Ovary (tissue), 3 donors: ENCODE measurements at regions not wholly inside any gene's neighbourhood (a gene's known extent, or its start where the extent isn't known, plus 50 kb on each side); places are given as distances from the start of the nearest gene placed in this dataset.

ENCODE experiments used
- POLR2A ChIP-seq: fragments of 450-650 bp; IDR thresholded peaks from one replicate; pipeline ENCODE4 v1.6.1; 2017; ENCODE audit warnings: antibody characterized with exemption, mild to moderate bottlenecking, moderate library complexity
- TF ChIP-seq, protein P1 (sequence below), 3 donors: fragments of 450-650 bp in 2 of 3; fragments of 200-600 bp in 1 of 3; IDR thresholded peaks; one replicate each; pipeline versions ENCODE4 v1.5.1 to v1.8.0; 2016 to 2022; ENCODE audit warnings: antibody characterized with exemption in 3 of 3, mild to moderate bottlenecking in 1 of 3
- donor health status: DM: no; HTN: no; CAD: no.

DNA sequence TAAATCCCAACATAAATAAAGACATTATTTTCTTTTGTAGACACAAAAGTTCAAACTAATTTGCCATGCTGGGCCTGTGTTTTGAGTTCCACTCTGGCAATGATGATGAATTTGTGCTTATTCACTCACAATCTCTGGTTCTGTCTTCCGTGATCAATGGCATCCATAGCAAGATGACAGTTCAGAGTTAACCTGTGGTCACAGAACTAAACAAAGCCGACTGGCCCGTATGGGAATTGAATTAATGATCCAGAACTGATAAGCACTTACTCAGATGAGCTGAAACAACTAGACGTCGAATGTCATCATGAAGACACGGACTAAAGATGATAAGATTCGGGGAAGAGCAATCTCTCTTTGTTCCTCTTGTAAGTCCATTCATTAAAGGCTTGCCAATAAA lies 81.6 kb downstream of the CAPZA3 start:
- TF ChIP-seq, protein P1, sequence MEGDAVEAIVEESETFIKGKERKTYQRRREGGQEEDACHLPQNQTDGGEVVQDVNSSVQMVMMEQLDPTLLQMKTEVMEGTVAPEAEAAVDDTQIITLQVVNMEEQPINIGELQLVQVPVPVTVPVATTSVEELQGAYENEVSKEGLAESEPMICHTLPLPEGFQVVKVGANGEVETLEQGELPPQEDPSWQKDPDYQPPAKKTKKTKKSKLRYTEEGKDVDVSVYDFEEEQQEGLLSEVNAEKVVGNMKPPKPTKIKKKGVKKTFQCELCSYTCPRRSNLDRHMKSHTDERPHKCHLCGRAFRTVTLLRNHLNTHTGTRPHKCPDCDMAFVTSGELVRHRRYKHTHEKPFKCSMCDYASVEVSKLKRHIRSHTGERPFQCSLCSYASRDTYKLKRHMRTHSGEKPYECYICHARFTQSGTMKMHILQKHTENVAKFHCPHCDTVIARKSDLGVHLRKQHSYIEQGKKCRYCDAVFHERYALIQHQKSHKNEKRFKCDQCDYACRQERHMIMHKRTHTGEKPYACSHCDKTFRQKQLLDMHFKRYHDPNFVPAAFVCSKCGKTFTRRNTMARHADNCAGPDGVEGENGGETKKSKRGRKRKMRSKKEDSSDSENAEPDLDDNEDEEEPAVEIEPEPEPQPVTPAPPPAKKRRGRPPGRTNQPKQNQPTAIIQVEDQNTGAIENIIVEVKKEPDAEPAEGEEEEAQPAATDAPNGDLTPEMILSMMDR (IDR thresholded peaks at IDR 0.05): no peak
- TF ChIP-seq POLR2A: no peak
